Panc1 (cell line): ENCODE measurements at regions not wholly inside any gene's neighbourhood (a gene's known extent, or its start where the extent isn't known, plus 50 kb on each side); places are given as distances from the start of the nearest gene placed in this dataset.

Experiments
- POLR2AphosphoS5 ChIP-seq: IDR thresholded peaks from 2 replicates; pipeline ENCODE4 v1.6.1; 2012; ENCODE audit warnings: mild to moderate bottlenecking, low read depth, low read length, moderate library complexity
- SIN3A ChIP-seq: IDR thresholded peaks from 2 replicates; pipeline ENCODE4 v1.6.1; 2012; ENCODE audit warnings: low read depth, mild to moderate bottlenecking, low read length, moderate library complexity, borderline replicate concordance; ENCODE audit not compliant: insufficient read depth
- TF ChIP-seq, protein P1 (sequence below): fragments of 450-650 bp; IDR thresholded peaks from 2 replicates; pipeline ENCODE4 v1.5.1; 2017; ENCODE audit warnings: mild to moderate bottlenecking

DNA sequence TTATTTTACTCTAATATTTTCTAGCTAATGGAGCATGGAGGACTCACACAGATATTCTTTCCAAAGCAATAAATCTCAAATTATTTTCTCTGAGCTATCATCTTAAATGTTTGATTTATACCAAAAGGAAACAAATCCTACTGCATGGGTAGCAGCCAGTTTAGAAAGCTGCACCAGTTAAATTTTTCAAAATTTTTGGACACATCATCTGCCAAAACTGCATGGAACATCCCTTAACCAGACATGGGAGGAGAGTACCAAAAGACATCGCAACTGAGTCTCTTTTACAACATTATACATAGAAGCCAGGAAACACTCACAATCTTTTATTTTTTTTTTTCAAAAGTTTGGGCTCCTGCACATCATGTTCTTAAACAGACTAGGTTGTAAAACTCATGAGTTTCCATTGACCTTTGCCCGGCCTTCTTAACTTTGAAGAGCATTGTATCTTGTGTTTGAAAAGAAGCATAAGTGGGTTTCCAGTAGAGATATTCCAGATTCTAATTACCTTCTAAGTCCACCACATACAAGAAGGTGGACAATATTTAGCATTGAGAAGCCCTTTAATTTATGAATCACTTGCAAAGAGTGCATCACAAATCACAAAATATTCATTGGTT, 87.7 kb upstream of the HMGCLL1 start:
- TF ChIP-seq, protein P1, sequence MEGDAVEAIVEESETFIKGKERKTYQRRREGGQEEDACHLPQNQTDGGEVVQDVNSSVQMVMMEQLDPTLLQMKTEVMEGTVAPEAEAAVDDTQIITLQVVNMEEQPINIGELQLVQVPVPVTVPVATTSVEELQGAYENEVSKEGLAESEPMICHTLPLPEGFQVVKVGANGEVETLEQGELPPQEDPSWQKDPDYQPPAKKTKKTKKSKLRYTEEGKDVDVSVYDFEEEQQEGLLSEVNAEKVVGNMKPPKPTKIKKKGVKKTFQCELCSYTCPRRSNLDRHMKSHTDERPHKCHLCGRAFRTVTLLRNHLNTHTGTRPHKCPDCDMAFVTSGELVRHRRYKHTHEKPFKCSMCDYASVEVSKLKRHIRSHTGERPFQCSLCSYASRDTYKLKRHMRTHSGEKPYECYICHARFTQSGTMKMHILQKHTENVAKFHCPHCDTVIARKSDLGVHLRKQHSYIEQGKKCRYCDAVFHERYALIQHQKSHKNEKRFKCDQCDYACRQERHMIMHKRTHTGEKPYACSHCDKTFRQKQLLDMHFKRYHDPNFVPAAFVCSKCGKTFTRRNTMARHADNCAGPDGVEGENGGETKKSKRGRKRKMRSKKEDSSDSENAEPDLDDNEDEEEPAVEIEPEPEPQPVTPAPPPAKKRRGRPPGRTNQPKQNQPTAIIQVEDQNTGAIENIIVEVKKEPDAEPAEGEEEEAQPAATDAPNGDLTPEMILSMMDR = no peak
- TF ChIP-seq POLR2AphosphoS5 (no peak), SIN3A (no peak)
